HFFc6 (cell line): ENCODE measurements at regions not wholly inside any gene's neighbourhood (a gene's known extent, or its start where the extent isn't known, plus 50 kb on each side); places are given as distances from the start of the nearest gene placed in this dataset.
A peak's percentile ranks its signal among the peaks of the same experiment; 100 is the strongest.

Source experiments
- DNase-seq: peaks from one replicate; pipeline ENCODE4 v3.0.0-alpha.2; 2018
- H3K27ac Mint-ChIP-seq: 2 replicates; pipeline ENCODE4 v1.8.0; 2020; ENCODE audit warnings: mild to moderate bottlenecking, mixed read lengths
- H3K27me3 Mint-ChIP-seq: 2 replicates; pipeline ENCODE4 v1.8.0; 2021; ENCODE audit warnings: mild to moderate bottlenecking, moderate library complexity, mixed read lengths; ENCODE audit not compliant: insufficient read depth
- H3K36me3 Mint-ChIP-seq: 2 replicates; pipeline ENCODE4 v1.8.0; 2021; ENCODE audit warnings: low read depth, mixed read lengths
- H3K4me1 Mint-ChIP-seq: 2 replicates; pipeline ENCODE4 v1.8.0; 2020; ENCODE audit warnings: low read depth, mixed read lengths
- H3K4me3 Mint-ChIP-seq: 2 replicates; pipeline ENCODE4 v1.8.0; 2020; ENCODE audit warnings: mild to moderate bottlenecking, moderate library complexity, mixed read lengths
- H3K9me3 Mint-ChIP-seq: 2 replicates; pipeline ENCODE4 v1.8.0; 2020; ENCODE audit warnings: mild to moderate bottlenecking, mixed read lengths
- TF ChIP-seq, protein P1 (sequence below): fragments of 200-600 bp; sonication (generic); IDR thresholded peaks from 2 replicates; pipeline ENCODE4 v1.5.0; 2021; ENCODE audit warnings: antibody characterized with exemption, mild to moderate bottlenecking

DNA sequence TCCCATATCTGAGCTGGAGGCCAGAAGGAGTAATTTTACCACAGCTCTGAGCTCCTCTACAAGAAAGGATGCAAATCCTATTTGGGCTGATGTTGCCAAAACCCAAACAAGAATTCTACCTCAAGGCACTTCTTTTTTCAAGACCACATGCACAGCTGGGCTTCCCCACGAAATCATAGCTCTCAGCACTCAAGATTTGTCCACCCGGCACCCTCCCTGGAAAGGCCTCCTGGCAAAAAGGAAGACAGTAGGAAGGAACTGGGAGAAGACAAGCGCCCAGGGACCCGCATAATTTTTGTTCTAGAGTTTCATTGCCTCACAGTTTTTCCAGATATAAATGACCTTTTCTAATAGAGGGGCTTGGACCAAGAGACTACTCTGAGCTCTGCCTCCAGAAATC is 90.5 kb downstream of the BANF2 start:
- peaks cover 11% of the 10 kb centered on the region; the same call in 1 of the 2 replicates for H3K4me1 Mint-ChIP-seq
- H3K9me3 Mint-ChIP-seq, result no peaks in the 10 kb centered on the region
- H3K4me3 Mint-ChIP-seq, result no peak overlapping the region
- H3K27me3 Mint-ChIP-seq, result peaks cover 10% of the 10 kb centered on the region
- no peaks in the 10 kb centered on the region for H3K36me3 Mint-ChIP-seq
- TF ChIP-seq, protein P1, sequence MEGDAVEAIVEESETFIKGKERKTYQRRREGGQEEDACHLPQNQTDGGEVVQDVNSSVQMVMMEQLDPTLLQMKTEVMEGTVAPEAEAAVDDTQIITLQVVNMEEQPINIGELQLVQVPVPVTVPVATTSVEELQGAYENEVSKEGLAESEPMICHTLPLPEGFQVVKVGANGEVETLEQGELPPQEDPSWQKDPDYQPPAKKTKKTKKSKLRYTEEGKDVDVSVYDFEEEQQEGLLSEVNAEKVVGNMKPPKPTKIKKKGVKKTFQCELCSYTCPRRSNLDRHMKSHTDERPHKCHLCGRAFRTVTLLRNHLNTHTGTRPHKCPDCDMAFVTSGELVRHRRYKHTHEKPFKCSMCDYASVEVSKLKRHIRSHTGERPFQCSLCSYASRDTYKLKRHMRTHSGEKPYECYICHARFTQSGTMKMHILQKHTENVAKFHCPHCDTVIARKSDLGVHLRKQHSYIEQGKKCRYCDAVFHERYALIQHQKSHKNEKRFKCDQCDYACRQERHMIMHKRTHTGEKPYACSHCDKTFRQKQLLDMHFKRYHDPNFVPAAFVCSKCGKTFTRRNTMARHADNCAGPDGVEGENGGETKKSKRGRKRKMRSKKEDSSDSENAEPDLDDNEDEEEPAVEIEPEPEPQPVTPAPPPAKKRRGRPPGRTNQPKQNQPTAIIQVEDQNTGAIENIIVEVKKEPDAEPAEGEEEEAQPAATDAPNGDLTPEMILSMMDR, result no peak
- H3K27ac Mint-ChIP-seq, result no peak overlapping the region
- no peak for DNase-seq

DNA sequence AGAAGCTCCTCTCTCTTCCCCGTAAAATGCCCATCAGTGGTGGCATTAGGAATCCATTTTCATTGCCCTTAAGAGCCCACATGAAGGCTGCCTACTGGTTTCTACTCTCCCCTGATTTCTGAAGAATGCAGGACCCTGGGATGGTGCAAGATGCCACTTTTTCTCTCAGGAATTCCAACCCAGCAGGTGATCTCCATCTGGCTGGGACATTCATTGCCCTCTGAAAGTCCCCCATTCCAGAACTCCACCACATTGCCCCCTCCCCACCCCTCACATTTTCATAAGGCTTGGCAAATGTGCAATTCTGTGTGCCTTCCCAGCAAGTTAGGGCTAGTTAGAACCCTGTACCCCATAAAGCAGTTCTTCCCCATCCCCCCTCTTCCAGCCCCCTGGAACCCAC is 88.0 kb downstream of the BANF2 start:
- no peak for DNase-seq

DNA sequence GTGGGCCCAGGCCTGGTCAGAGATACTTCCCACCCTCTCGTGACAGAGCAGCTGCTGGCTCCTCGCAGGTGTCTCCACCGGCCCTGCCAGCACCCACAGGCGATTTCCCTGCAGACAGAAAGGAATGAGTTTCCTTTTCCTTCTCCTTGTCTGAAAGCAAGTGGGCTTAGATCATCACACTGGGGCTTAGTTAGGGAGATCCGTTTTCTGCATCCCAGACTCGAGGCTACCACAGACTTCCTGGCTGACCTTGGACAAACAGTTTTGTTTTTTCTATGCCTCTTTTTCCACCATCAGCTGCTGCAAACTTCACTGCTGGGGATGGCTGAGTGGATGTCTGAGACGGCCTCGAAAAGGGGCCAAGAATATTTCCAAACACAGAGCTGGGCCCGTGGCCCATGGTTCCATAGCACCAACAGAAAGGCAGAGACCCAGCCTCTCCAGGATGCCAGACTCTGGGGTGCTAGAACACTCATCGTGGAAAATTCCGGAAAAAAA is 86.5 kb downstream of the BANF2 start:
- Mint-ChIP-seq H3K4me3 (no peak overlapping the region), H3K9me3 (no peaks in the 10 kb centered on the region), H3K27ac (no peak overlapping the region; the same call in 1 of the 2 replicates), H3K36me3 (no peaks in the 10 kb centered on the region), H3K4me1 (peaks cover 11% of the 10 kb centered on the region), H3K27me3 (peaks cover 14% of the 10 kb centered on the region; the same call in 1 of the 2 replicates)
- peak; percentile 26 for DNase-seq
- TF ChIP-seq, protein P1, result no peak

More for the DNA sequence above, 88.0 kb downstream of the BANF2 start:
- H3K4me1 Mint-ChIP-seq, result peaks cover 11% of the 10 kb centered on the region; the same call in 1 of the 2 replicates
- H3K27ac Mint-ChIP-seq, result no peak overlapping the region
- H3K36me3 Mint-ChIP-seq, result no peaks in the 10 kb centered on the region
- H3K4me3 Mint-ChIP-seq, result no peak overlapping the region
- H3K9me3 Mint-ChIP-seq, result no peaks in the 10 kb centered on the region
- H3K27me3 Mint-ChIP-seq, result peaks cover 15% of the 10 kb centered on the region; the same call in 1 of the 2 replicates
- TF ChIP-seq, protein P1, result no peak
